HAP-1 (cell line): ENCODE measurements at regions not wholly inside any gene's neighbourhood (a gene's known extent, or its start where the extent isn't known, plus 50 kb on each side); places are given as distances from the start of the nearest gene placed in this dataset.

Experiments
- DNase-seq, 2 experiments: peaks; one replicate each; pipeline ENCODE4 v3.0.0-alpha.2; 2016 to 2020; ENCODE audit warnings: low spot score in 2 of 2
- H3K27me3 ChIP-seq: fragments of 250-450 bp; sonication (Bioruptor Pico); 2 replicates; pipeline ENCODE4 v1.5.1; 2020; ENCODE audit warnings: low read depth, mild to moderate bottlenecking, moderate library complexity
- H3K36me3 ChIP-seq: fragments of 250-450 bp; sonication (Bioruptor Pico); replicated peaks from 2 replicates; pipeline ENCODE4 v1.5.1; 2020; ENCODE audit warnings: mild to moderate bottlenecking
- H3K4me1 ChIP-seq: fragments of 250-450 bp; sonication (Bioruptor Pico); 2 replicates; pipeline ENCODE4 v1.5.1; 2020; ENCODE audit warnings: mild to moderate bottlenecking
- H3K4me3 ChIP-seq: fragments of 250-450 bp; sonication (Bioruptor Pico); 2 replicates; pipeline ENCODE4 v1.5.1; 2020; ENCODE audit warnings: mild to moderate bottlenecking, moderate library complexity
- H3K9me3 ChIP-seq: fragments of 250-450 bp; sonication (Bioruptor Pico); 2 replicates; pipeline ENCODE4 v1.5.1; 2020; ENCODE audit warnings: mild to moderate bottlenecking, moderate library complexity
- in situ Hi-C: fragments of 300-500 bp; cut with MboI; formaldehyde crosslinking; loops from 3 replicates; pipeline ENCODE4 v1.14.3; 2020; ENCODE audit warnings: low sequenced_read_pairs, inconsistent platforms, mixed read lengths

GRCh38 chr7:116614499-116615262 is 57.3 kb upstream of the MET start:
- Histone ChIP-seq H3K9me3 (no peaks in the 10 kb centered on the region), H3K4me1 (peaks cover 33% of the 10 kb centered on the region), H3K36me3 (no peaks in the 10 kb centered on the region), H3K4me3 (no peak overlapping the region), H3K27me3 (no peaks in the 10 kb centered on the region)
- DNase-seq: no peak
- in situ Hi-C loops: no loop called here

- Histone ChIP-seq H3K4me1 (peaks cover 33% of the 10 kb centered on the region), H3K4me3 (no peak overlapping the region)
- DNase-seq: peak; percentile 33 to 92
Observed at GRCh38 chr7:116616555-116617059, 55.4 kb upstream of the MET start.

DNA sequence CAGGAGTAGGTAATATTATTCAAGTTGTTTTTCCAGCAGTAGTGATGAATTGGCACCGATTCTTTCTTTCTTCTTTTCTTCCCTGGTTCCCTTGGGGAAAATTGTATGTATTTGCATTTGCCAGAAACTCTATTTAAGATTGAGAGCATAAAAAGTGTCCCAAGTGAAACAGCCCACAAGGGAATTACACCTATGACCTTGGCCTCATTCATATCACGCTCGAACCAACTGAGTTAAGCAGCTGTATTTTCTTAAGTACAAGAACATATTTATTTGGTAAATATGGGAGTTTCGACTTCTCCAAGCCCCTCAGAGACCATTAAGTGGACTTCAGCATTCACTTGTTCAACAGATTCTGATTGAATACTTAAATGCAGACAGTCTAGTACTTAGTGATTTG is 54.1 kb upstream of the MET start:
- Histone ChIP-seq H3K4me3 (no peak overlapping the region), H3K4me1 (peaks cover 33% of the 10 kb centered on the region), H3K27me3 (no peaks in the 10 kb centered on the region), H3K36me3 (no peaks in the 10 kb centered on the region), H3K9me3 (no peaks in the 10 kb centered on the region)
- in situ Hi-C loops: no loop called here
- peak; percentile 19 to 47 for DNase-seq

More at GRCh38 chr7:116616555-116617059, 55.4 kb upstream of the MET start:
- H3K36me3 ChIP-seq: no peaks in the 10 kb centered on the region
- no peaks in the 10 kb centered on the region for H3K9me3 ChIP-seq
- H3K27me3 ChIP-seq: no peaks in the 10 kb centered on the region
- in situ Hi-C loops: no loop called here

GRCh38 chr7:116618338-116619128 is 53.5 kb upstream of the MET start:
- Histone ChIP-seq H3K36me3 (no peaks in the 10 kb centered on the region), H3K4me1 (peaks cover 33% of the 10 kb centered on the region), H3K27me3 (no peaks in the 10 kb centered on the region), H3K9me3 (no peaks in the 10 kb centered on the region), H3K4me3 (no peak overlapping the region)
- DNase-seq: no peak
- in situ Hi-C loops: no loop called here

DNA sequence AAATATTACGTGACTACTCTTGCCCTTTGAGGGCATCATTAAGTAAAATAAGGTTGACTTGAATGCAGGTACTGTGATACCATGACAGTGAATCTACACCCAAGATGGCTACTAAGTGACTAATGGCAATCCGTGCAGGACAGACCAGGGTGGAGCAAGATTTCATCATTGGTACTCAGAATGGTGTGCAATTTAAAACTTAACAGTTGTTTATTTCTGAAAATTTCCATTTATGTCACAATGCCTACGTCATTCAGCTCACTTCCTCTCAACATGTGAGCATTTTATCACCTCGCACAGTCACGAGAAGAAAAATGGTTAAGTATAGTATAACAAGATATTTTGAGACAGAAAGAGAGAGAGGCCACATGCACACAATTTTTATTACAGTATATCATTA is 50.3 kb upstream of the MET start:
- Histone ChIP-seq H3K27me3 (no peaks in the 10 kb centered on the region), H3K36me3 (no peaks in the 10 kb centered on the region), H3K4me3 (no peak overlapping the region), H3K4me1 (peaks cover 16% of the 10 kb centered on the region), H3K9me3 (no peaks in the 10 kb centered on the region)
- no peak for DNase-seq
- in situ Hi-C loops: no loop called here
